Endothelial cell of umbilical vein (primary cell): ENCODE measurements at regions not wholly inside any gene's neighbourhood (a gene's known extent, or its start where the extent isn't known, plus 50 kb on each side); places are given as distances from the start of the nearest gene placed in this dataset.

ENCODE experiments used
- BruUV-seq: library from RNA; stranded (reverse); fragments of 400-500 nt; replicated peaks from 2 replicates; lab custom pipeline; 2021; lab: Mats Ljungman, UMichigan
- CTCF ChIA-PET: fragments of 300-600, 350-600 bp; sonication (Branson Sonifier 250); formaldehyde crosslinking; loops from one replicate; lab custom pipeline; 2021; ENCODE audit warnings: antibody characterized with exemption, inconsistent platforms; lab: Charles Lee
- POLR2A ChIA-PET: fragments of 300-600, 350-600 bp; sonication (Branson Sonifier 250); formaldehyde crosslinking; loops from one replicate; lab custom pipeline; 2021; ENCODE audit warnings: antibody characterized with exemption, inconsistent platforms; lab: Charles Lee
- DNase-seq: peaks from one replicate; pipeline ENCODE4 v3.0.0-alpha.2; 2011; ENCODE audit warnings: low read depth, low spot score
- FAIRE-seq: peaks from 2 replicates; lab custom pipeline; 2011; peaks lifted over from hg19 to GRCh38; lab: Jason Lieb, UNC
- H2AFZ ChIP-seq: 2 replicates; pipeline ENCODE4 v1.6.0; 2012; ENCODE audit warnings: low read depth, low read length, control low read depth, inconsistent platforms
- H3K27ac ChIP-seq: 2 replicates; pipeline ENCODE4 v1.5.1; 2011; ENCODE audit warnings: low read depth, mild to moderate bottlenecking, control low read depth, low read length, moderate library complexity; ENCODE audit not compliant: insufficient read depth
- H3K27me3 ChIP-seq, 2 experiments: 2 replicates each; pipeline versions ENCODE4 v1.6.0 to v1.6.1; 2011; ENCODE audit warnings: low read length in 2 of 2, mixed read lengths in 1 of 2; ENCODE audit not compliant: control insufficient read depth in 2 of 2, insufficient read depth in 2 of 2
- H3K36me3 ChIP-seq, 2 experiments: 2 replicates in 1 of 2; 3 replicates in 1 of 2; pipeline ENCODE4 v1.5.1; 2011; ENCODE audit warnings: low read length in 2 of 2, mild to moderate bottlenecking in 1 of 2, moderate library complexity in 1 of 2; ENCODE audit not compliant: control insufficient read depth in 2 of 2, insufficient read depth in 2 of 2; ENCODE audit errors: extremely low read depth in 1 of 2
- H3K4me1 ChIP-seq: 3 replicates; pipeline ENCODE4 v1.5.1; 2011; ENCODE audit warnings: mild to moderate bottlenecking, low read length; ENCODE audit not compliant: control insufficient read depth, insufficient read depth; ENCODE audit errors: extremely low read depth
- H3K4me2 ChIP-seq: 2 replicates; pipeline ENCODE4 v1.6.1; 2011; ENCODE audit warnings: low read length, control low read depth, mixed read lengths; ENCODE audit not compliant: insufficient read depth
- H3K4me3 ChIP-seq, 3 experiments: fragments of 200-600 bp in 1 of 3; sonication (generic), shearing (Covaris generic) in 1 of 3; replicated peaks in 1 of 3; 2 replicates each; pipeline ENCODE4 v1.5.1; 2011 to 2016; ENCODE audit warnings: control low read depth in 3 of 3, low read length in 3 of 3, mild to moderate bottlenecking in 2 of 3, inconsistent platforms in 1 of 3, low read depth in 1 of 3, moderate library complexity in 1 of 3; ENCODE audit not compliant: insufficient read depth in 1 of 3
- H3K79me2 ChIP-seq: 2 replicates; pipeline ENCODE4 v1.6.0; 2012; ENCODE audit warnings: low read length, inconsistent platforms; ENCODE audit not compliant: control insufficient read depth, insufficient read depth
- H3K9ac ChIP-seq: replicated peaks from 2 replicates; pipeline ENCODE3; 2011; ENCODE audit warnings: low read length, control low read depth; ENCODE audit not compliant: insufficient read depth; ENCODE audit errors: extremely low read depth
- H3K9me1 ChIP-seq: replicated peaks from 3 replicates; pipeline ENCODE4 v1.6.0; 2011; ENCODE audit warnings: mild to moderate bottlenecking, low read length; ENCODE audit not compliant: control insufficient read depth, insufficient read depth; ENCODE audit errors: extremely low read depth
- H3K9me3 ChIP-seq: replicated peaks from 2 replicates; pipeline ENCODE4 v1.5.1; 2012; ENCODE audit warnings: low read length, inconsistent platforms; ENCODE audit not compliant: control insufficient read depth, insufficient read depth
- H4K20me1 ChIP-seq: replicated peaks from 2 replicates; pipeline ENCODE3; 2011; ENCODE audit warnings: mild to moderate bottlenecking, low read length; ENCODE audit not compliant: control insufficient read depth, insufficient read depth; ENCODE audit errors: extremely low read depth
- EZH2 ChIP-seq: IDR thresholded peaks from 2 replicates; pipeline ENCODE4 v1.6.1; 2012; ENCODE audit warnings: borderline replicate concordance, low read depth, mild to moderate bottlenecking, moderate library complexity, low read length, inconsistent platforms; ENCODE audit not compliant: severe bottlenecking
- FOS ChIP-seq: IDR thresholded peaks from 2 replicates; pipeline ENCODE4 v1.6.1; 2011; ENCODE audit warnings: mild to moderate bottlenecking, low read length, moderate library complexity, borderline replicate concordance; ENCODE audit not compliant: insufficient read depth
- GATA2 ChIP-seq: IDR thresholded peaks from 2 replicates; pipeline ENCODE4 v1.7.0; 2011; ENCODE audit warnings: low read depth, mild to moderate bottlenecking, moderate library complexity, mixed read lengths, low read length; ENCODE audit not compliant: insufficient read length, insufficient read depth
- JUN ChIP-seq: IDR thresholded peaks from 2 replicates; pipeline ENCODE4 v1.6.1; 2011; ENCODE audit warnings: borderline replicate concordance, low read depth; ENCODE audit not compliant: insufficient read length, insufficient read depth
- MAX ChIP-seq: IDR thresholded peaks from 2 replicates; pipeline ENCODE4 v1.6.1; 2011; ENCODE audit not compliant: insufficient read depth, insufficient read length
- MYC ChIP-seq: IDR thresholded peaks from one replicate; pipeline ENCODE4 v1.6.1; 2011; ENCODE audit warnings: mild to moderate bottlenecking, low read depth, low read length
- POLR2AphosphoS5 ChIP-seq: IDR thresholded peaks from 2 replicates; pipeline ENCODE4 v1.6.1; 2012; ENCODE audit warnings: low read depth, mild to moderate bottlenecking, control low read depth, low read length, moderate library complexity; ENCODE audit not compliant: insufficient read depth
- dilution Hi-C: fragments of 300-500 bp; cut with MboI; formaldehyde crosslinking; loops from one replicate; pipeline ENCODE4 v1.15.0; 2019; ENCODE audit warnings: low sequenced_read_pairs; ENCODE audit not compliant: extremely low pct_ligation_motif_present
- intact Hi-C: fragments of 100-400 bp; cut with micrococcal nuclease; formaldehyde crosslinking; loops from one replicate; pipeline ENCODE4 v1.10.0; 2022
- TF ChIP-seq, protein P1 (sequence below), 2 donors: IDR thresholded peaks; 1 replicate in 1 of 2; 2 replicates in 1 of 2; pipeline ENCODE4 v1.5.1; 2011; ENCODE audit warnings: low read length in 2 of 2, mild to moderate bottlenecking in 2 of 2, moderate library complexity in 2 of 2, control low read depth in 1 of 2, inconsistent platforms in 1 of 2, low read depth in 1 of 2; ENCODE audit not compliant: insufficient read depth in 1 of 2; ENCODE audit errors: extremely low read depth in 1 of 2

- Histone ChIP-seq H3K9me3 (no peaks in the 10 kb centered on the region), H3K27ac (no peak overlapping the region), H4K20me1 (no peaks in the 10 kb centered on the region), H3K4me3 (no peak overlapping the region), H3K9me1 (no peaks in the 10 kb centered on the region), H3K9ac (no peak overlapping the region), H3K4me2 (no peak overlapping the region), H3K4me1 (no peaks in the 10 kb centered on the region), H3K36me3 (no peaks in the 10 kb centered on the region), H3K27me3 (no peaks in the 10 kb centered on the region), H3K79me2 (no peaks in the 10 kb centered on the region), H2AFZ (no peak overlapping the region)
- TF ChIP-seq MYC: no peak
- no peak for TF ChIP-seq JUN
- TF ChIP-seq MAX: no peak
- no peak for TF ChIP-seq GATA2
- no peak for TF ChIP-seq EZH2
- no peak for TF ChIP-seq POLR2AphosphoS5
- TF ChIP-seq FOS: no peak
- TF ChIP-seq, protein P1, sequence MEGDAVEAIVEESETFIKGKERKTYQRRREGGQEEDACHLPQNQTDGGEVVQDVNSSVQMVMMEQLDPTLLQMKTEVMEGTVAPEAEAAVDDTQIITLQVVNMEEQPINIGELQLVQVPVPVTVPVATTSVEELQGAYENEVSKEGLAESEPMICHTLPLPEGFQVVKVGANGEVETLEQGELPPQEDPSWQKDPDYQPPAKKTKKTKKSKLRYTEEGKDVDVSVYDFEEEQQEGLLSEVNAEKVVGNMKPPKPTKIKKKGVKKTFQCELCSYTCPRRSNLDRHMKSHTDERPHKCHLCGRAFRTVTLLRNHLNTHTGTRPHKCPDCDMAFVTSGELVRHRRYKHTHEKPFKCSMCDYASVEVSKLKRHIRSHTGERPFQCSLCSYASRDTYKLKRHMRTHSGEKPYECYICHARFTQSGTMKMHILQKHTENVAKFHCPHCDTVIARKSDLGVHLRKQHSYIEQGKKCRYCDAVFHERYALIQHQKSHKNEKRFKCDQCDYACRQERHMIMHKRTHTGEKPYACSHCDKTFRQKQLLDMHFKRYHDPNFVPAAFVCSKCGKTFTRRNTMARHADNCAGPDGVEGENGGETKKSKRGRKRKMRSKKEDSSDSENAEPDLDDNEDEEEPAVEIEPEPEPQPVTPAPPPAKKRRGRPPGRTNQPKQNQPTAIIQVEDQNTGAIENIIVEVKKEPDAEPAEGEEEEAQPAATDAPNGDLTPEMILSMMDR (IDR thresholded peaks at IDR 0.05; ENCODE audit: extremely low read depth in 1 of 2, insufficient read depth in 1 of 2, low read depth in 1 of 2, low read length in 2 of 2): no peak
- dilution Hi-C loops: no loop called here
- no TSS peak for BruUV-seq
- DNase-seq: peak; percentile 35
- intact Hi-C loops: no loop called here
- CTCF ChIA-PET: interaction anchor here (1.5 kb wide), 1 partner anchor 1502 kb away, joined by 3 read pairs; no protein-coding TSS in a partner anchor
- no peak for FAIRE-seq
- POLR2A ChIA-PET: no interaction called here
These were observed 83.5 kb upstream of the RIOK2 start for GRCh38 chr5:97266576-97266975.
